CD4-positive, alpha-beta T cell (primary cell): ENCODE measurements at regions not wholly inside any gene's neighbourhood (a gene's known extent, or its start where the extent isn't known, plus 50 kb on each side); places are given as distances from the start of the nearest gene placed in this dataset.

ENCODE experiments used
- ATAC-seq: fragments of 200-7000 bp; cut with Tn5 transposase; one replicate; pipeline ENCODE4 v1.10.0; 2022; ENCODE audit warnings: mild to moderate bottlenecking; ENCODE audit not compliant: poor library complexity
- CTCF ChIA-PET: fragments of 350-600 bp; sonication (Branson Sonifier 250); formaldehyde crosslinking; loops from one replicate; lab custom pipeline; 2021; ENCODE audit warnings: antibody characterized with exemption, inconsistent platforms; lab: Charles Lee
- POLR2A ChIA-PET: fragments of 350-600 bp; sonication (Branson Sonifier 250); formaldehyde crosslinking; loops from one replicate; lab custom pipeline; 2021; ENCODE audit warnings: antibody characterized with exemption, inconsistent platforms; lab: Charles Lee
- DNase-seq, 14 experiments: peaks; one replicate each; pipeline ENCODE4 v3.0.0-alpha.2; 2013 to 2020; ENCODE audit warnings: mixed read lengths in 2 of 14
- H3K27ac ChIP-seq, 2 donors: one replicate each; pipeline versions ENCODE4 v1.5.1 to v1.7.0; 2013; ENCODE audit warnings: low read length in 2 of 2, low read depth in 1 of 2, mild to moderate bottlenecking in 1 of 2
- H3K27me3 ChIP-seq, 2 experiments: 1 replicate in 1 of 2; 2 replicates in 1 of 2; pipeline versions ENCODE4 v1.6.1 to v1.7.0; 2013; ENCODE audit warnings: low read length in 2 of 2, control low read depth in 1 of 2, mild to moderate bottlenecking in 1 of 2, moderate library complexity in 1 of 2; ENCODE audit not compliant: insufficient read depth in 2 of 2, control insufficient read depth in 1 of 2
- H3K36me3 ChIP-seq: one replicate; pipeline ENCODE4 v1.6.1; 2013; ENCODE audit warnings: low read length, control low read depth; ENCODE audit not compliant: insufficient read depth
- H3K4me1 ChIP-seq: one replicate; pipeline ENCODE4 v1.6.1; 2013; ENCODE audit warnings: low read length, control low read depth; ENCODE audit not compliant: insufficient read depth
- H3K4me3 ChIP-seq: one replicate; pipeline ENCODE4 v1.5.1; 2013; ENCODE audit warnings: mild to moderate bottlenecking, low read length, moderate library complexity
- H3K9me3 ChIP-seq, 2 experiments: 1 replicate in 1 of 2; 2 replicates in 1 of 2; pipeline versions ENCODE4 v1.6.1 to v1.7.0; 2013; ENCODE audit warnings: low read length in 2 of 2, mild to moderate bottlenecking in 2 of 2, control low read depth in 1 of 2, moderate library complexity in 1 of 2; ENCODE audit not compliant: control insufficient read depth in 1 of 2, insufficient read depth in 1 of 2
- H3K27ac Mint-ChIP-seq: one replicate; pipeline ENCODE4 v1.8.0; 2020; ENCODE audit warnings: mixed read lengths
- H3K27me3 Mint-ChIP-seq: one replicate; pipeline ENCODE4 v1.8.0; 2021; ENCODE audit warnings: mixed read lengths
- H3K36me3 Mint-ChIP-seq: one replicate; pipeline ENCODE4 v1.8.0; 2021; ENCODE audit warnings: low read depth, mixed read lengths
- H3K4me1 Mint-ChIP-seq: one replicate; pipeline ENCODE4 v1.8.0; 2021; ENCODE audit warnings: low read depth, mixed read lengths
- H3K4me3 Mint-ChIP-seq: one replicate; pipeline ENCODE4 v1.8.0; 2020; ENCODE audit warnings: mild to moderate bottlenecking, mixed read lengths
- H3K9me3 Mint-ChIP-seq: one replicate; pipeline ENCODE4 v1.8.0; 2020; ENCODE audit warnings: mixed read lengths
- intact Hi-C, 2 experiments: fragments of 100-400 bp; cut with DNase I in 1 of 2; cut with micrococcal nuclease in 1 of 2; formaldehyde crosslinking; loops; one replicate each; pipeline versions ENCODE4 v1.15.1 to v1.9.0; 2023 to 2025; cut with DNase I, micrococcal nuclease
- TF ChIP-seq, protein P1 (sequence below): fragments of 200-600 bp; IDR thresholded peaks from one replicate; pipeline ENCODE4 v1.8.0; 2022; ENCODE audit warnings: antibody characterized with exemption, mild to moderate bottlenecking

DNA sequence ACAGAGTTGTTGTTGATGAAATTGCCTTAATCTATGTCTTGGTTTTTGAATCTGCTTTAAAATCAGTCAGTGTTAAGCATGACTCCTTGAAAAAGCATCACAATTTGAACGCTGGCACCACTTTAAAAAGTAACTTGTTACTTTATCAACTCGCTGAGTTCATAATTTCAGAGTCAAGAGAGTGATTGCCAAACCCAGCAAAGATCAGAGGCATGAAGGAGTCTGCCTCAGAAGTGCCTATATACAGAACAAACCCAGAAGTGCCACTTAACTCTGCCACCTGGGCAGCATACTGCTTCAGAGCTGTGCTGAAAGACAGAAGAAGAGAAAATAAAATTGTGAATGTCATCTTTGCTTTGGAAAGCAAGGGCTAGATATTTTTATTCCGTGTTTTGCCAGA is 73.6 kb upstream of the HCRTR2 start:
- ChIA-PET POLR2A (no interaction called here), CTCF (no interaction called here)
- Histone ChIP-seq H3K27me3 (no peaks in the 10 kb centered on the region), H3K4me3 (no peak overlapping the region), H3K27ac (no peak overlapping the region), H3K9me3 (peaks cover 0 to 3% of the 10 kb centered on the region in 2 experiments), H3K4me1 (no peaks in the 10 kb centered on the region), H3K36me3 (no peaks in the 10 kb centered on the region)
- Mint-ChIP-seq H3K4me1 (no peaks in the 10 kb centered on the region), H3K36me3 (no peaks in the 10 kb centered on the region), H3K9me3 (peaks cover 10% of the 10 kb centered on the region), H3K27ac (no peak overlapping the region), H3K4me3 (no peak overlapping the region), H3K27me3 (no peaks in the 10 kb centered on the region)
- intact Hi-C loops, result no loop called here
- TF ChIP-seq, protein P1, sequence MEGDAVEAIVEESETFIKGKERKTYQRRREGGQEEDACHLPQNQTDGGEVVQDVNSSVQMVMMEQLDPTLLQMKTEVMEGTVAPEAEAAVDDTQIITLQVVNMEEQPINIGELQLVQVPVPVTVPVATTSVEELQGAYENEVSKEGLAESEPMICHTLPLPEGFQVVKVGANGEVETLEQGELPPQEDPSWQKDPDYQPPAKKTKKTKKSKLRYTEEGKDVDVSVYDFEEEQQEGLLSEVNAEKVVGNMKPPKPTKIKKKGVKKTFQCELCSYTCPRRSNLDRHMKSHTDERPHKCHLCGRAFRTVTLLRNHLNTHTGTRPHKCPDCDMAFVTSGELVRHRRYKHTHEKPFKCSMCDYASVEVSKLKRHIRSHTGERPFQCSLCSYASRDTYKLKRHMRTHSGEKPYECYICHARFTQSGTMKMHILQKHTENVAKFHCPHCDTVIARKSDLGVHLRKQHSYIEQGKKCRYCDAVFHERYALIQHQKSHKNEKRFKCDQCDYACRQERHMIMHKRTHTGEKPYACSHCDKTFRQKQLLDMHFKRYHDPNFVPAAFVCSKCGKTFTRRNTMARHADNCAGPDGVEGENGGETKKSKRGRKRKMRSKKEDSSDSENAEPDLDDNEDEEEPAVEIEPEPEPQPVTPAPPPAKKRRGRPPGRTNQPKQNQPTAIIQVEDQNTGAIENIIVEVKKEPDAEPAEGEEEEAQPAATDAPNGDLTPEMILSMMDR, result no peak
- DNase-seq (no peak), ATAC-seq (no peak)

DNA sequence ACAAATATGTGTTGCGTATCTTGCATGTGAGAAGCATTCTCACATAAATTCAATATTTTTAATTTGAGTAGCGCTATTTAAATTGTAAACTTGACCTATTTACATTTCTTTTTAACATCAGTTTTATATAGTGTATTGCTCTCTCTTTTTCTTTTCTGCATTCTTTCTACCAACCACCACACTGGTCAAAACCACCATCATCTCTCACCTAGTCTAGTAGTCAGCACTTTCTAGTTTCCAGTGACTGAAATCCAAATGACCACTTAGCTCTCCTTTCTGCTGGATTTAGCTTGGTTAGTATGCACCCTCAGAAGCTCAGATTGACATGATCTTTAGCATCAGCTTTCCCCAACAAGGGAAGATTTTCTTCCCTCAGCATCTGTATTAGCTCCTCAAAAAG is 73.2 kb upstream of the HCRTR2 start:
- intact Hi-C loops, result no loop called here
- Histone ChIP-seq H3K36me3 (no peaks in the 10 kb centered on the region), H3K9me3 (peaks cover 0 to 3% of the 10 kb centered on the region in 2 experiments), H3K27ac (no peak overlapping the region), H3K4me1 (no peaks in the 10 kb centered on the region), H3K4me3 (no peak overlapping the region), H3K27me3 (no peaks in the 10 kb centered on the region)
- Mint-ChIP-seq H3K4me1 (no peaks in the 10 kb centered on the region), H3K36me3 (no peaks in the 10 kb centered on the region), H3K9me3 (peaks cover 7% of the 10 kb centered on the region), H3K27me3 (no peaks in the 10 kb centered on the region), H3K27ac (no peak overlapping the region), H3K4me3 (no peak overlapping the region)
- ChIA-PET CTCF (no interaction called here), POLR2A (no interaction called here)
- DNase-seq (no peak), ATAC-seq (no peak)
- TF ChIP-seq, protein P1, result no peak

DNA sequence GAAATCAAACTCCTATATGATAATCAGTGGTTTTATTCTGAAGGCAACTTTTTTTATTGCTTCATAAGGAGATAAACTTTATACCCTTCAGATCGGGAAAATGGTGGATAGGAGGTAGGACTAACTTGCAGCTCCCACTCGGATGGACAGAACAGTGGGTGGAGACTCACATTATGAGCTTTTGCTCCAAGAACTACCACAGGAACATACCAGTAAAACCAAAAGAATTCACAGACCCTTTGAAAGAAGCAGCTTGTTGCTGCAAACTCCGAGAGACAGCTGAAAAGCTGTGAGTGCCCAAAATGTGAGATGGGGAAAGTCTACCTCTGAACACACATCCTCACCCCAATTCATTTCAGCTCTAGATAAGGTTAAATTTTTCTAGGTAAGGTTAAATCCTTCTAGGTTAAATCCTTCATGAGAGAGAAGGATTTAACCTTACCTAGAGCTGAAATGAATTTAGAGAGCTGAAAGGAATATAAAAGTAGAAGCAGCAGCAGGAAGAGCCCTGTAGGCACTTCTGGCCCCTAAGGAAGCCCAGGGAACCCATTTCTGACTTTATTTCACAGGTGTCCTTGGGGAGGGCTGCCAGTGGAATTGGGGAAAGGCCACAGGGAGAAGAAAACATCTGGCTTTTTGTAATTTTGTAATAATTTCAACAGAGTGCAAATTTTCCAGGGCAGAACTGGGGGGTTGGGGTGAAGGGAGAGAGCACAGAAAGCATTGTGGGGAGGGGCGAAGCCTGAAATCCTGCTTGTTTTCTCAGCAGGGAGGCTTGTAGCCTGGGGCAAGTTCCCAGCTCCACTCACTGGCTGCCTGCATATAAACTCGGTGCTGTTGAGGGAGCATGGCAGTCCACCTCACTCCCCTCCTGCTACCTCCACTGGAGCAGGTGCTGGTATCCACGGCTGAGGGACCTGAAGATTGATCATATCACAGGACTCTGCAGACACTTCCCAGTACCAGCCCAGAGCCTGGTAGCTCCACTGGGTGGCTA is 65.9 kb upstream of the HCRTR2 start:
- H3K9me3 Mint-ChIP-seq, result peaks cover 12% of the 10 kb centered on the region
- ATAC-seq (no peak), DNase-seq (no peak)
- no peak overlapping the region for H3K27ac ChIP-seq
- no peak overlapping the region for H3K4me3 Mint-ChIP-seq
- no peaks in the 10 kb centered on the region for H3K36me3 ChIP-seq
- intact Hi-C loops, result no loop called here
- H3K9me3 ChIP-seq, result peaks cover 0 to 4% of the 10 kb centered on the region in 2 experiments
- H3K27ac Mint-ChIP-seq, result no peak overlapping the region
- no peak overlapping the region for H3K4me3 ChIP-seq
- H3K36me3 Mint-ChIP-seq, result no peaks in the 10 kb centered on the region
- H3K27me3 ChIP-seq, result no peaks in the 10 kb centered on the region
- no peaks in the 10 kb centered on the region for H3K4me1 ChIP-seq
- H3K27me3 Mint-ChIP-seq, result no peaks in the 10 kb centered on the region
- TF ChIP-seq, protein P1, result no peak
- ChIA-PET CTCF (no interaction called here), POLR2A (no interaction called here)
- H3K4me1 Mint-ChIP-seq, result no peaks in the 10 kb centered on the region
